ENCODE measurements at regions not wholly inside any gene's neighbourhood (a gene's known extent, or its start where the extent isn't known, plus 50 kb on each side); places are given as distances from the start of the nearest gene placed in this dataset.

DNA sequence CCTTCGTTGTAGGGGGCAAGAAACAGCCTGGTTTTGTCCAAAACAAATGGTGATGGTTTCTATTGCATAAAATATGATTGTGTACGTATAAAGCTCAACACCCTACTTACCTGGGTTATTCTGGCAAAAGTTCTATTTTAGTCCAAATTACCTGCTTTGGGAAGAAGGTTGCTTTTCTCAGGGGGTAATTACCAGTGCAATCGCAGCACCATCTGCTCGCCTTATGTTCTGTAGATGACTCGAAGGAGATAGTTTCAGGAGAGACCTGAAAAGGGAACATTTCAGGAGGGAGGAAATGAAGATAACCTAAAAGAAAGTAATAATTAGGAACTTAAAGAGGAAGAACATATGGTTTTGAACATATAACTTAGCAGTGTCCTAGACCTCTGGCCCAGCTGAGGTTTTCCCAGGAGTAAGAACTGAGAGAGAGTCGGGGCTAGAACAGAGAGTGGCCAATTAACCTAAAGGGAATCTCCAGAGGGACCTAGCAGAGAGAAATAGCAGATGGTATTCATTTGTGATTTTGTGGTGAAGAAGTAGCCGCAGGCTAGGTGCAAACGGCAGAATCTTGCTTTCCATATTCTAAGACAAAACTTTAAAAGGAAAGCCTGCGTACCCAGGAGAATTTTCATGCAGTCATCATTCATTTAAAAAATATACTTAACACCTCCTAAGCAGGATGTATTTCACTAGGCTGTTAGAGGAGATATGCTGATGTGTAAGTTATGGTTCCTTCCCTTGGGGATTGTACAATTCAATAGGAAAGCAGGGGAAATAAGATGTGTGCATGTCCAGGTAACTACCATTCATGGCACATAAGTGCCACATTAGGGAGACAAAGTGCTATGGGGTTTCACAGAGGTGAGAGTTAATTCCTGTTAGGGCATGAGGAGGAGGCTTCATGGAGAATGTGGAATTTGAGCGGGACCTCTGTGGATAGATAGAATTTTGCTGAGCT lies 113.0 kb upstream of the SLC10A2 start (continued):
- TF ChIP-seq EGR1 (IDR thresholded peaks at IDR 0.05; ENCODE audit: borderline replicate concordance, low read depth, low read length) (no peak), EZH2 (IDR thresholded peaks at IDR 0.05; ENCODE audit: low read depth, low read length, severe bottlenecking) (no peak), PHF8 (conservative IDR thresholded peaks at IDR 0.05; ENCODE audit: low read depth, low read length) (no peak), KDM1A (IDR thresholded peaks at IDR 0.05; ENCODE audit: borderline replicate concordance, low read length) (no peak), HDAC2 (IDR thresholded peaks at IDR 0.05; ENCODE audit: borderline replicate concordance in 1 of 2, low read depth in 2 of 2, low read length in 2 of 2) (no peak), NRF1 (IDR thresholded peaks at IDR 0.05; ENCODE audit: low read depth, low read length) (no peak), POLR2AphosphoS5 (IDR thresholded peaks at IDR 0.05; ENCODE audit: low read depth, low read length) (no peak)
